ENCODE measurements at regions not wholly inside any gene's neighbourhood (a gene's known extent, or its start where the extent isn't known, plus 50 kb on each side); places are given as distances from the start of the nearest gene placed in this dataset.

- TF ChIP-seq CTCF (IDR thresholded peaks at IDR 0.05; ENCODE audit: insufficient read depth, low read length): no peak
- no peak overlapping the region for H3K4me3 ChIP-seq (ENCODE audit: low read depth, low read length)
- peak; percentile 96 for DNase-seq (ENCODE audit: low read depth)
These were observed 350.1 kb upstream of the ATP2B1 start for GRCh38 chr12:90058704-90059103.

DNA sequence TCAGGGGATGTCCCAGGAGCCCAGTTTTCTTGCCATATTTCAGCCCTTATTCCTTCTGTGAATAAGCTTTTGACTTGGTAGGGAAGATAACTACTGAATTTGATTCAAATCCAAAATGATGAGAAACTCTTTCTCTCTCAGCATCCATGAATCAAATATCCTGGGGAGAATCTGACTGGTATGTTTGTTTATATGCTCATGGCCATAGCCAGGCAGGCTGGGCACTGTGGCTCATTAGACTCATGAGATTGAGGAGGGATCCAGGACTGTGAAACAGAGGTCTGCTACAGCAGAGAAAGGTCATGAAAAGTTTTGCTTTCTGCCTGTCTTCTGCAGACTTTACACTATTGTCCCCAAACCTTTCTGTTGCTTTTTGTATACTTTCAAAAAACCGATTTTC, 346.4 kb upstream of the ATP2B1 start:
- no peak overlapping the region for H3K4me3 ChIP-seq (ENCODE audit: low read depth, low read length)
- no peak for TF ChIP-seq CTCF (IDR thresholded peaks at IDR 0.05; ENCODE audit: insufficient read depth, low read length)
- no peak for DNase-seq (ENCODE audit: low read depth)

DNA sequence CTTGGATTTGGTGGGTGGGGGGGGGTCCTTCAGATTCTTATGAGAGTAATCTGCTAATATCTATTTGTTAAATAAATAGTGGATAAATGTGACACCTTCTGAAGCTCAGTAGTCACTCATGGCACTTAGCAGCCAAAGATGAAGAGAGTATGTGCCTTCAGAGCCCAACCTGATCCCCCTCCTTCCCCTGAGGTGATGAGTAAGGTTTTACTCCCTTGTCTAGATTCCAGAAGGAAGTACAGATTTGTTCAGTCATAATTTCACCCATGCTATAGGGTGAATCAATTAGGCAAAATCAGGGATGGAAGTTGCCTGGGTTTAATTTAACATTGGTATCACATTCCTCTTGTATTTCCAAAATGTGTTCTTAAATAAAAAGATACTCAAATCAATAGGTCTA, 340.3 kb upstream of the ATP2B1 start:
- H3K4me3 ChIP-seq (ENCODE audit: low read depth, low read length): no peak overlapping the region
- no peak for DNase-seq (ENCODE audit: low read depth)
- no peak for TF ChIP-seq CTCF (IDR thresholded peaks at IDR 0.05; ENCODE audit: insufficient read depth, low read length)

DNA sequence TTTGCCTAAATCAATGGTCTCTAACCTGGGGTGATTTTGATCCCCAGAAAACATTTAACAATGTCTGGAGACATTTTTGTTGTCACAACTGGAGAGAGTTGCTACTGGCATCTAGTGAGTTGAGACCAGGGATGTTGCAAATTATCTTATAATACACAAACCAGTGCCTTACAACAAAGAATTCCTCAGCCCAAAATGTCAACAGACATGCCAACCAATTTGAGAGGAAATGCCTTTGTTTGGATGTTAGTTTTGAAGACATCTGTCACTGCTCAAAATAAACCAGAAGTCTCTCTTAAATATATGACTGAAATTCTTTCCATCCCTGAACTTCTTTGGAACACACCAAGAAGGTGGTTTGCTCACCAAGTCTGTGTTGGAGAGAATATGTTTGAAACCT, 336.9 kb upstream of the ATP2B1 start:
- H3K4me3 ChIP-seq (ENCODE audit: low read depth, low read length): no peak overlapping the region
- no peak for DNase-seq (ENCODE audit: low read depth)
- TF ChIP-seq CTCF (IDR thresholded peaks at IDR 0.05; ENCODE audit: insufficient read depth, low read length): no peak

- TF ChIP-seq CTCF (IDR thresholded peaks at IDR 0.05; ENCODE audit: insufficient read depth, low read length): no peak
- DNase-seq (ENCODE audit: low read depth): no peak
These were observed 335.4 kb upstream of the ATP2B1 start for GRCh38 chr12:90044069-90044468.

DNA sequence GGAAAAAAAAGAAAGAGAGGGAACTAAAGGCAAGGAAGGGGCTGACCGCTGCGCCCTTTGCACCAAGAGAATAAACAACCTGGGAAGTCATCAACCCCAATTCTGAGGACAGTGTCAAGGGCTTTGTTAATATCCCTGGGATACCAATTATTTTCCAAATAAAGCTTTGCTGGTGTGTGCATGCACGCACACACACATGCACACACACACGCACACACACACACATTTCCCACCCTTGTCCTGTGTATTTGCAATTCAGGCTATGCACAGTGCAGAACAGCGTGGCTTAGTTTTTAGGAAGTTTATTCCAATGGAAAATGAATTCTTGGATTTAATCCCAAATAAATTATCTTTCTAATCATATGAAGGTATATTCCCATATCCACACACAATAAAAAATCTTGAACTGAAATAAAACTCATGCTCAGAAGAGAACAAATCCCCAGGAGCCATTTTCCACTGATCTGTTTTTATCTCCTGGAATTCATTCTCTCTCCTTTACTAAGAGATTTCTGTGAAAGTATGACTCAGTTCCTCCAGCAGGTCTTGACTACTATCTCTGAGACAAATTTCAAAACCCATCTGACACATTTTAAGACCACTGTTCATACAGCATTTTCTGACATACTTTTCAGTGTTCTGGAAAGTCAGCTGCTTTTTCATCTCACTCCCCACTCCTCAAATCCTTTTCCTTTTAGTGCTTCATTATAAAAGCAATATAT, 334.4 kb upstream of the ATP2B1 start:
- H3K4me3 ChIP-seq (ENCODE audit: low read depth, low read length): no peak overlapping the region
- DNase-seq (ENCODE audit: low read depth): peak; percentile 57
- no peak for TF ChIP-seq CTCF (IDR thresholded peaks at IDR 0.05; ENCODE audit: insufficient read depth, low read length)

More at GRCh38 chr12:90044069-90044468, 335.4 kb upstream of the ATP2B1 start:
- no peak overlapping the region for H3K4me3 ChIP-seq (ENCODE audit: low read depth, low read length)

GRCh38 chr12:90038289-90038688, 329.7 kb upstream of the ATP2B1 start:
- no peak for DNase-seq (ENCODE audit: low read depth)
- no peak overlapping the region for H3K4me3 ChIP-seq (ENCODE audit: low read depth, low read length)
- TF ChIP-seq CTCF (IDR thresholded peaks at IDR 0.05; ENCODE audit: insufficient read depth, low read length): no peak
